GM19468 (cell line): ENCODE measurements at regions not wholly inside any gene's neighbourhood (a gene's known extent, or its start where the extent isn't known, plus 50 kb on each side); places are given as distances from the start of the nearest gene placed in this dataset.

ENCODE experiments used
- ATAC-seq: cut with Tn5 transposase; IDR thresholded peaks from one replicate; pipeline ENCODE4 v1.9.1; 2021; ENCODE audit warnings: mild to moderate bottlenecking, moderate library complexity, moderate number of reproducible peaks; ENCODE audit not compliant: unreplicated experiment; ENCODE audit errors: extremely low read depth

DNA sequence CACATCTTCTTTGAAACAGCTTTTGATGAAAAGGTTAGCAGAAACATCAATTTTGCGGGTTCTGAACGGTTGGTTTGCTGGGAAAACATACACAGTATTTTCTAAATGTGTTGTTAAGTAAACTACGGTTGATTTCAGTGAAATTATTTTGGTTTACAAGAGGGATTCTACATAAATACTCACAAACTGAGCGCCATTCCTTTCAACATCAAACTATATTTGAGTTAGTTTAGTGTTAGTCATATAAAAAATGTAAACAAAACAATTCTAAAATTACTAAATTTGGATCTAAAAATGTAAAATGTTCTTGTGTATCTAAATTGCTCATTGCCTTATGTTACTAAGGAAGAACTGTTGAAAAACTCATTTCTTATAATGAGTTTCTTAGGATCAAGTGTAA is 425.6 kb downstream of the PCDH18 start:
- no peak for ATAC-seq

- ATAC-seq: no peak
Measured at GRCh38 chr4:137106287-137106686, 426.0 kb downstream of the PCDH18 start.

DNA sequence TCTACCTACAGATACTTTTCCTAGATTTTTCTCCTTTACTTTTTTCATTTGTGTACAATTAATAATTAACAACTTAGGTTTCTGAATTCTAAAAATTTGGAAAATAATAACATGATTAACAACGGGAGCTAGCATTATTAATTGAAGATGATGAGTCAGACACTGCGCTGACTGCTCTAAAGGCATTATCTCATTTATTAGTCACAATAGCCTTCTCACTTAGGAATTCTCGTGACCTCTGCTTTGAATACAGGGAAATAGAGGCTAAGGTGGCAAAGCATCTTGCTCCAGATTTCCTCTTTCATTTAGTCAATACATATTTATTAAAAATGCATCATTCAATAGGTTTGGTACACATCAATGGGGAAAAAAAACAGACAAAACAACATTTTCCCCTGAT is 441.3 kb downstream of the PCDH18 start:
- no peak for ATAC-seq

- no peak for ATAC-seq
Measured at GRCh38 chr4:137083571-137084135, 448.6 kb downstream of the PCDH18 start.

GRCh38 chr4:137082061-137082460 is 450.2 kb downstream of the PCDH18 start:
- no peak for ATAC-seq

DNA sequence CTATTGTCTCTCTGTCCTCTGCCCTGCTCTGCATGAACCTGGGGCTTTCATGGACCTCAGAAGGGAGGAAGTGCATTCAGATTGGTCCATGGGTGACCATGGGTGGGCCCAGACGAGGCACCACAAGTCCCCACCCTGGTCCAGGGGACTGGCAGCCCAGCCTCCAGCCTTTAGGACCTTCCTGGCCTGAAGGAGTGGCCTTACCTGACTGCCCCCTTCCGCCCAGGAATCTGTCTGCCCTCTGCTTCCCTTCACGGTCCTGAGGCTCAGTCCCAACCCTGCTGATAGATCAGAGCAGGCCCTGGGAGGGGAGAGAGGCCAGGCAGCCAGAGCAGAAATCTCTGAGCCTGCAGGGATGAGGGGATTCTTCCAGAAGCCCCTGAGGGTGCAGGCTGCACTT is 455.4 kb downstream of the PCDH18 start:
- no peak for ATAC-seq

DNA sequence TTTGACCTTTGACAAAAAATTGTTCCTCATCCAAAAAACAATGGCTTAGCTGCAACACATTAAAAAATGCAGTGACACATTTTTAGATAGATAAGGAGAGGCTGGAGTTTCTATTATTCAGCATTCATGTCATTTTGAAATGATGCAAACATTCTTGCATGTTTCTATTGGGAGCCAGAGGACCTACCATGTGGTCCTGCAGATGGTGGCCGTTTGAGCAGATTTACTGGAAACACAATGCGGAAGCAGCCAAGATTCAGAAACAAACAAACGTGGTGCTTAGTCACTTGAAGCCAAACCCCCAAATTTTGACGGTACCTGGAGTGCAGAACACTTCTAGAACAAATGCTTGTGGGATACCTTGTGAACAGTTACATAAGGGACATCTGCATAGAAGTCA is 456.7 kb downstream of the PCDH18 start:
- ATAC-seq: no peak

- no peak for ATAC-seq
Measured at GRCh38 chr4:137070614-137071013, 461.7 kb downstream of the PCDH18 start.

- ATAC-seq: no peak
Measured at GRCh38 chr4:137069473-137069872, 462.8 kb downstream of the PCDH18 start.

DNA sequence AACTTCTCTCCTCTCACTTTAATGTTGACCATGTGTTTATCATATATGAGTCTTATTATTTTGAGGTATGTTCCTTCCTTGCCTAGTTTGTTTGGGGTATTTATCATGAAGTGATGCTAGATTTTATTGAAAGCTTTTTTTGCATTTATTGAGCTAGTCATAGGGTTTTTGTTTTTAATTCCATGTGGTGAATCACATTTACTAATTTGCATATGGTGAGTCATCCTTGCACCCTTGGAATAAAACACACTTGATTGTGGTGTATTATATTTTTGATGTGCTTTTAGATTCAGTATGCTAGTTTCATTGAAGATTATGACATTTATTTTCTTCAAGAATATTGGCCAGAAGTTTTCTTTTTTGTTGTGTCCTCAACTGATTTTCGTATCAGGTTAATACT is 464.6 kb downstream of the PCDH18 start:
- no peak for ATAC-seq

DNA sequence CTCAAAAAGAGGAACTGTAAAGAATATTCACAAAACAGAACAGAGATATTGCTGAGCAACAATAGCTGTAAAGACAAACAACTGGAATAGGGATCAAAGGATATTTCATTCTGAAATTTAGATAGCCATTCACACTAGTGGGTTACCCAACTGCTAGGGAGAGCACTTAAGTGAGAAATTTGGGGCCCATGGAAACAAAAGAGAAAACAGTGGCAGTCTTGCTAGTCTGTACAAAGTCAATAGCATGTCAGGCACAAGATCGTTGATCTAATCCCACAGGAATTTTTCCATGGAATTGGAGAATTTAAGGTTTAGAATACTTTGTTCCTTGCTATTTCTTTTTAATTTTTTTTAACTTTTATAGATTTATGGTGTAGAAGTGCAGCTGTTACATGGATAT is 467.0 kb downstream of the PCDH18 start:
- ATAC-seq: no peak

GRCh38 chr4:137063961-137064360 is 468.3 kb downstream of the PCDH18 start:
- ATAC-seq: no peak

- no peak for ATAC-seq
Measured at GRCh38 chr4:137043184-137043583, 489.1 kb downstream of the PCDH18 start.

DNA sequence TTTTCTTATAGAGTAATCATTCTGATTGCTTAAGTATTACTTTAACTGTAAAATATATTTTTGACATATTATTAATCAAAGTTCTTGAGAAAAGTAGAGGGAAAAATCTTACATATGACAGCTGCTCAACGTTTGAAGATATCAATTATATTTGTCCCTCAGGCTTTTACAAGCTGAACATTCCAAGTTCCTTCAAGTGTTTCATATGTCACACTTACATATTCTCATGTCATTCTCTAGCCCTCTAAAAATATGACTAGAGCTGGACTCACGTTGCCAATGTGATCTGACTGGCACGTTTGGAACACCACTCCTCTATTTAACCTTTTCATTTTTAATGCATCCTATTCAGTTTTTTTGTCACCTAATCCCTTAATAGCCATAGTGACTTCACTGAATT is 492.9 kb downstream of the PCDH18 start:
- ATAC-seq: no peak

DNA sequence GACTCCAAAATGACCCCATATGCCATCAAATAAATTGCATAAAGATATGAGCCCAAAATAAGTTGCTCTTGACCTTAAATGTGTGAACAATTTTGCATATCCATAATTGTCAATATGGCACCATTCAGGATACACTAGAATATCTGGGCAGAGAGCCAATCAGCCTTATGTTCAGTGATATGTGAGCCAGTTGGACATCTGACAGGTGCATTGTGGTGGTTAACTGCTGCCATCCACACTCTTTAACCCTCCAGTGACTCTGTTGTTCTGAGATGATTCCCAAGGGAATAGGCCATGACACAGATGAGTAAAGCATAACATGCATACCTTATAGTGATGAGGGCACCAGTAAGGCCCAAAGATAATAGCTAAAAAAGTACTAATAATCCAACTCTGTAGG is 500.1 kb downstream of the PCDH18 start:
- no peak for ATAC-seq

- no peak for ATAC-seq
Measured at GRCh38 chr4:137029026-137029425, 503.3 kb downstream of the PCDH18 start.

- ATAC-seq: no peak
Measured at GRCh38 chr4:137025484-137026059, 506.7 kb downstream of the PCDH18 start.

GRCh38 chr4:137015426-137016409 is 516.6 kb downstream of the PCDH18 start:
- ATAC-seq: no peak

DNA sequence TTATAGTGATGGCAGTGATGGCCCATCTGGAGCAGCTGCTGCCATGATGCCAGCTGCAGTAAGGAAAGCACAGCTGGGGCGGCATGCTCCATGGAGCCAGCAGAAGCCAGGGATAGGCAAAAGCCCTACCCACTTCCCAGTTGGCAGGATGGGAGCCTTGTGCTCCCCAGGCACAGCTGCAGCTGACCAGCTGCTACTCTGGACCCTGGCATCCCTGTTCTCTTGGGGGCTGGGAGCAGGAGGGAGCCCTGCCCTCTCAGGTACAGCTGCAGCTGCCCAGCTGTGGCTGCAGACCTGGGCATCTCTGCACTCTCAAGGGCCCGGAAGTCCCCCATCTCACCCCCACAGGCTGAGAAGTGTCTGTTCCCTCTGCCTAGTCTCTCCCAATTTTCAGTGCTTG is 531.9 kb downstream of the PCDH18 start:
- ATAC-seq: no peak

GRCh38 chr4:136992032-136992431 is 540.3 kb downstream of the PCDH18 start:
- no peak for ATAC-seq

- ATAC-seq: no peak
Measured at GRCh38 chr4:136985683-136986082, 546.6 kb downstream of the PCDH18 start.
